Astrocyte (in vitro differentiated cells and primary cell): ENCODE measurements at regions not wholly inside any gene's neighbourhood (a gene's known extent, or its start where the extent isn't known, plus 50 kb on each side); places are given as distances from the start of the nearest gene placed in this dataset.

Experiments
- EZH2 ChIP-seq: IDR thresholded peaks from 2 replicates; pipeline ENCODE4 v1.6.1; 2012; ENCODE audit warnings: mild to moderate bottlenecking, low read length, inconsistent platforms; ENCODE audit not compliant: insufficient read depth
- TF ChIP-seq, protein P1 (sequence below): IDR thresholded peaks from 2 replicates; pipeline ENCODE4 v1.5.1; 2011; ENCODE audit warnings: low read depth, mild to moderate bottlenecking, inconsistent platforms, low read length, moderate library complexity; ENCODE audit not compliant: insufficient read depth

DNA sequence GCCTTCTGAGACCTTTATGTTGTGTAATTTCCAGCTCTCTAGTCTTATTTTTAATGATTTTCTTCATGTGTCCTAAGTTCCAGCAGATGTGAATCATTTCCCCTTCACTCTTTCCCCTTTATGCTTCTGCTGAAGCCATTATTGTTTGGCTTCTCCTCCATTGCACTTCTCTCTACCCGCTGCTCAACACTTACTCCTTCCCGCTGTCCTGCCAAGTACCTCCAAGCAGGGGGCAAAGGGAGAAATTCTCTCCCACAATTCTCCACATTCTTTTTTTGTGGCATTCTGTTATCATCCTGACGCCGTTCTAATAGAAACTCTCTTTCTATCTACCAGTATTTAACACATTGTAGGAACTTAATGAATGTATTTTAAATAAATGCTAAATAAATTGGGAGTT lies 388.9 kb upstream of the TPK1 start:
- TF ChIP-seq, protein P1, sequence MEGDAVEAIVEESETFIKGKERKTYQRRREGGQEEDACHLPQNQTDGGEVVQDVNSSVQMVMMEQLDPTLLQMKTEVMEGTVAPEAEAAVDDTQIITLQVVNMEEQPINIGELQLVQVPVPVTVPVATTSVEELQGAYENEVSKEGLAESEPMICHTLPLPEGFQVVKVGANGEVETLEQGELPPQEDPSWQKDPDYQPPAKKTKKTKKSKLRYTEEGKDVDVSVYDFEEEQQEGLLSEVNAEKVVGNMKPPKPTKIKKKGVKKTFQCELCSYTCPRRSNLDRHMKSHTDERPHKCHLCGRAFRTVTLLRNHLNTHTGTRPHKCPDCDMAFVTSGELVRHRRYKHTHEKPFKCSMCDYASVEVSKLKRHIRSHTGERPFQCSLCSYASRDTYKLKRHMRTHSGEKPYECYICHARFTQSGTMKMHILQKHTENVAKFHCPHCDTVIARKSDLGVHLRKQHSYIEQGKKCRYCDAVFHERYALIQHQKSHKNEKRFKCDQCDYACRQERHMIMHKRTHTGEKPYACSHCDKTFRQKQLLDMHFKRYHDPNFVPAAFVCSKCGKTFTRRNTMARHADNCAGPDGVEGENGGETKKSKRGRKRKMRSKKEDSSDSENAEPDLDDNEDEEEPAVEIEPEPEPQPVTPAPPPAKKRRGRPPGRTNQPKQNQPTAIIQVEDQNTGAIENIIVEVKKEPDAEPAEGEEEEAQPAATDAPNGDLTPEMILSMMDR = no peak
- no peak for TF ChIP-seq EZH2
